Ovary (tissue), 7 donors: ENCODE measurements at regions not wholly inside any gene's neighbourhood (a gene's known extent, or its start where the extent isn't known, plus 50 kb on each side); places are given as distances from the start of the nearest gene placed in this dataset.

Experiments used
- DNase-seq, 5 donors: peaks; one replicate each; pipeline ENCODE4 v3.0.0-alpha.2; 2019 to 2020
- H3K27ac ChIP-seq, 2 donors: fragments of 200-600 bp; one replicate each; pipeline versions ENCODE4 v1.5.1 to v1.8.0; 2019 to 2022
- H3K27me3 ChIP-seq: fragments of 200-600 bp; one replicate; pipeline ENCODE4 v1.8.0; 2022
- H3K36me3 ChIP-seq: fragments of 200-600 bp; sonication (generic); one replicate; pipeline ENCODE4 v1.5.1; 2019
- H3K4me1 ChIP-seq: one replicate; pipeline ENCODE4 v1.8.1; 2013; ENCODE audit warnings: mild to moderate bottlenecking, moderate library complexity; ENCODE audit not compliant: insufficient read depth
- H3K4me3 ChIP-seq: fragments of 200-600 bp; sonication (generic); one replicate; pipeline ENCODE4 v1.5.1; 2017
- H3K9me3 ChIP-seq, 2 donors: fragments of 200-600 bp in 1 of 2; sonication (generic) in 1 of 2; one replicate each; pipeline versions ENCODE4 v1.5.1 to v1.8.1; 2013 to 2019; ENCODE audit warnings: mild to moderate bottlenecking in 1 of 2, moderate library complexity in 1 of 2
- CTCF ChIP-seq, 3 donors: fragments of 450-650 bp in 2 of 3; fragments of 200-600 bp in 1 of 3; IDR thresholded peaks; one replicate each; pipeline versions ENCODE4 v1.5.1 to v1.8.0; 2016 to 2022; ENCODE audit warnings: antibody characterized with exemption in 3 of 3, mild to moderate bottlenecking in 1 of 3
- EP300 ChIP-seq: sonication (generic); formaldehyde crosslinking; IDR thresholded peaks from one replicate; pipeline ENCODE4 v1.6.1; 2017; ENCODE audit warnings: antibody characterized with exemption
- POLR2A ChIP-seq: fragments of 450-650 bp; IDR thresholded peaks from one replicate; pipeline ENCODE4 v1.6.1; 2017; ENCODE audit warnings: antibody characterized with exemption, mild to moderate bottlenecking, moderate library complexity
- WGBS, 3 donors: extraction: QIAGEN DNeasy Blood & Tissue Kit in 1 of 3; methylation state at CpG; one replicate each; pipeline versions ENCODE4 v1.1.5 to v1.1.7; 2013 to 2017; 5-methylcytosine and 5-hydroxymethylcytosine counted together
- intact Hi-C, 4 donors: fragments of 100-400 bp; cut with DNase I; formaldehyde crosslinking; loops; one replicate each; pipeline versions ENCODE4 v1.11.0 to v1.15.1; 2022 to 2023
- donor health status: DM: no; HTN: no; CAD: no; lungs with moderate emphysema.
- donor health status: DM: no; HTN: no; CAD: no.
- donor health status: Bipolar disorder and iron deficiency.
- donor health status: DM: no; HTN: no; CAD: no.
- donor health status: DM: yes; HTN: yes; CAD: no.

- DNase-seq, result no peak
- intact Hi-C loops, result no loop called here
- Histone ChIP-seq H3K27me3 (no peaks in the 10 kb centered on the region), H3K9me3 (no peaks in the 10 kb centered on the region), H3K4me3 (no peak overlapping the region), H3K36me3 (no peaks in the 10 kb centered on the region), H3K4me1 (no peaks in the 10 kb centered on the region), H3K27ac (no peak overlapping the region)
- TF ChIP-seq CTCF (IDR thresholded peaks at IDR 0.05), result no peak
- TF ChIP-seq EP300, result no peak
- TF ChIP-seq POLR2A, result no peak
- 0 to 88% (median 50%) methylated on average over 1 of the region's 1 CpG for WGBS, 3 donors
Measured at GRCh38 chr5:71861682-71862081, 142.6 kb downstream of the CARTPT start.

GRCh38 chr5:71862087-71862486, 143.0 kb downstream of the CARTPT start:
- no peak for DNase-seq
- intact Hi-C loops, result no loop called here
- 19 to 22% (median 20%) methylated on average over 1 of the region's 1 CpG for WGBS, 3 donors
- Histone ChIP-seq H3K27ac (no peak overlapping the region), H3K4me1 (no peaks in the 10 kb centered on the region), H3K36me3 (no peaks in the 10 kb centered on the region), H3K9me3 (no peaks in the 10 kb centered on the region), H3K4me3 (no peak overlapping the region), H3K27me3 (no peaks in the 10 kb centered on the region)
- TF ChIP-seq CTCF (IDR thresholded peaks at IDR 0.05) (no peak), POLR2A (no peak), EP300 (no peak)

- Histone ChIP-seq H3K36me3 (no peaks in the 10 kb centered on the region), H3K9me3 (no peaks in the 10 kb centered on the region), H3K27ac (no peak overlapping the region), H3K4me1 (no peaks in the 10 kb centered on the region), H3K27me3 (no peaks in the 10 kb centered on the region), H3K4me3 (no peak overlapping the region)
- no peak for DNase-seq
- intact Hi-C loops, result no loop called here
- WGBS, 3 donors, result 3 to 61% (median 32%) methylated on average over 1 of the region's 1 CpG
- no peak for TF ChIP-seq CTCF (IDR thresholded peaks at IDR 0.05)
- no peak for TF ChIP-seq EP300
- TF ChIP-seq POLR2A, result no peak
Measured at GRCh38 chr5:71862507-71863060, 143.5 kb downstream of the CARTPT start.

- no peak for DNase-seq
- Histone ChIP-seq H3K4me3 (no peak overlapping the region), H3K27ac (no peak overlapping the region), H3K4me1 (no peaks in the 10 kb centered on the region), H3K9me3 (no peaks in the 10 kb centered on the region), H3K27me3 (no peaks in the 10 kb centered on the region), H3K36me3 (no peaks in the 10 kb centered on the region)
- whole genome bisulfite sequencing, 3 donors, result 63 to 67% (median 63%) methylated on average over 8 of the region's 8 CpGs
- TF ChIP-seq EP300 (no peak), CTCF (IDR thresholded peaks at IDR 0.05) (no peak), POLR2A (no peak)
- intact Hi-C loops, result no loop called here
Measured at GRCh38 chr5:71864730-71865601, 145.9 kb downstream of the CARTPT start.
